Natural killer cell treated with Interleukin-12 subunit alpha and Interleukin-12 subunit beta and Interleukin-15 and Interleukin-18, amount 100 ng/mL, for 72 hours (primary cell): ENCODE measurements at regions not wholly inside any gene's neighbourhood (a gene's known extent, or its start where the extent isn't known, plus 50 kb on each side); places are given as distances from the start of the nearest gene placed in this dataset.
"Not testable (repeated sequence)": the region's sequence is repeated elsewhere in the genome, so short reads cannot be mapped to it uniquely, and the experiment has no call there.

Experiments used
- ATAC-seq, 2 donors: fragments of 150-1000 bp; cut with Tn5 transposase in 1 of 2; sonication (Bioruptor Pico), chemical (Tn5 transposase) in 1 of 2; 2 replicates each; pipeline ENCODE4 v1.10.0; 2021
- DNase-seq: peaks from one replicate; pipeline ENCODE4 v3.0.0; 2022; ENCODE audit warnings: low spot score
- H3K27ac Mint-ChIP-seq, 2 donors: 1 replicate in 1 of 2; 2 replicates in 1 of 2; pipeline ENCODE4 v1.8.0; 2022; ENCODE audit warnings: mixed read lengths in 2 of 2, mild to moderate bottlenecking in 1 of 2, moderate library complexity in 1 of 2
- H3K27me3 Mint-ChIP-seq, 2 donors: 1 replicate in 1 of 2; 2 replicates in 1 of 2; pipeline ENCODE4 v1.8.0; 2022; ENCODE audit warnings: mixed read lengths in 2 of 2
- H3K36me3 Mint-ChIP-seq: one replicate; pipeline ENCODE4 v1.8.0; 2022; ENCODE audit warnings: mixed read lengths
- H3K4me1 Mint-ChIP-seq, 2 donors: 1 replicate in 1 of 2; 2 replicates in 1 of 2; pipeline ENCODE4 v1.8.0; 2022; ENCODE audit warnings: low read depth in 2 of 2, mixed read lengths in 2 of 2, mild to moderate bottlenecking in 1 of 2
- H3K4me3 Mint-ChIP-seq: one replicate; pipeline ENCODE4 v1.8.0; 2022; ENCODE audit warnings: mixed read lengths
- H3K9me3 Mint-ChIP-seq: 2 replicates; pipeline ENCODE4 v1.8.0; 2022; ENCODE audit warnings: mixed read lengths

DNA sequence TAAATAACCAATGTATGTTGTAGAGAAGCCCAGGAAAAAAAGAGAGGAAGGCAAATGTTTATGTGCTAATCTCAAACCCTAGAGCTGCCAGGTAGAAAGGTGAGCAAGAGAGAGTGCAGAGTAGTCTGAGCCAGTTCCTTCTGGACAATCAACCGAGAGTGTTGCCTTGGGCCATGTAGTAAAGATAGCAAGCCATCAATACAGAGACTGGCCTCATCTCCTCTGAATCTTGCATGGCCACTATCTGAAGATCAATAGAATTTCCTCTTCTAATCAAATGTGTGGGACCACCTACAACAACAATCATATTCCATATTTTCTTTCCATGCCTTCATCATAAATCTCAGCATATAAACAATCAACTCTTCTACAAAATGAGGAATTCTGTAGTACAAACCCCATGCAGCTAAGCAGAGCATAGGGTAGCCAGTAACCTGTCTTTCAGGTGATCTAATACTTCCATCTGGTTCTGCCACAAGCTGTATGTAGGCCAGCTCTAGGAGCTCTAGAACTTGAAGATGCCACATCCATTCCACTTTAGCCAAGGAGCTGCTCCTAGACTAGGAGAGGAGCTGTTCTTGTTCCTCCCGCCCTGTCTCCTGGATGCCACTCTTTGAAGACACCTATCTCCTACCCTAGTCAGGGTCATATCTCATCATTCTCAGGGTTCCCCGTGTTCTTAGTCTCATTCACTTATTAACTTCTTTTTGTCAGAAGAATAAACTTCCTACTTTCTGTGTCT is 75.8 kb upstream of the SLC38A4 start:
- peaks cover 5% of the 10 kb centered on the region for H3K36me3 Mint-ChIP-seq
- peaks cover 8% of the 10 kb centered on the region for H3K9me3 Mint-ChIP-seq
- H3K27me3 Mint-ChIP-seq, result peaks cover 18 to 39% of the 10 kb centered on the region in 2 donors
- H3K4me1 Mint-ChIP-seq, result peaks cover 4 to 5% of the 10 kb centered on the region in 2 donors
- ATAC-seq (no peak), DNase-seq (no peak)
- no peak overlapping the region for H3K4me3 Mint-ChIP-seq
- no peak overlapping the region for H3K27ac Mint-ChIP-seq

DNA sequence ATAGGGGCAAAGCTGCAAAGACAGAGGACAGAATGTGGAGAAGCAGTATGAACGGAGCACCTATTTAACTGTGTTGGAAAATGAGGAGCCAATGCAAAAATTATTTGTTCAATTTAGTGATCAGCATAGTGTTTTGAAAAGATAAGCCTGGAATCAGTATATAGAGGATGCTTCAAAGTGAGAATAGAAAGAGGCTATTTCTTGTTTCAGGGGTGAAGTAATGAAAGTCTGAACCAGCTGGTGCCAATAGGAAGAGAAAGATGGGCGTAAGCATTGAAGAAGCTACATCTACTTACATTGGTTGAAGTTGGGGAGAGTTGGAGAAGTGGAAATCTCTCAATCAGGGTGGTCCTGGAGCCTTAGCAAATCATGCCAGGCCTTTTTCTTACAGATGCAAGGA is 77.3 kb upstream of the SLC38A4 start:
- Mint-ChIP-seq H3K36me3 (peaks cover under 1% of the 10 kb centered on the region), H3K9me3 (no peaks in the 10 kb centered on the region), H3K27ac (no peak overlapping the region), H3K27me3 (peaks cover 14 to 39% of the 10 kb centered on the region in 2 donors), H3K4me1 (peaks cover under 1 to 2% of the 10 kb centered on the region in 2 donors), H3K4me3 (no peak overlapping the region)
- DNase-seq (no peak), ATAC-seq (no peak)

DNA sequence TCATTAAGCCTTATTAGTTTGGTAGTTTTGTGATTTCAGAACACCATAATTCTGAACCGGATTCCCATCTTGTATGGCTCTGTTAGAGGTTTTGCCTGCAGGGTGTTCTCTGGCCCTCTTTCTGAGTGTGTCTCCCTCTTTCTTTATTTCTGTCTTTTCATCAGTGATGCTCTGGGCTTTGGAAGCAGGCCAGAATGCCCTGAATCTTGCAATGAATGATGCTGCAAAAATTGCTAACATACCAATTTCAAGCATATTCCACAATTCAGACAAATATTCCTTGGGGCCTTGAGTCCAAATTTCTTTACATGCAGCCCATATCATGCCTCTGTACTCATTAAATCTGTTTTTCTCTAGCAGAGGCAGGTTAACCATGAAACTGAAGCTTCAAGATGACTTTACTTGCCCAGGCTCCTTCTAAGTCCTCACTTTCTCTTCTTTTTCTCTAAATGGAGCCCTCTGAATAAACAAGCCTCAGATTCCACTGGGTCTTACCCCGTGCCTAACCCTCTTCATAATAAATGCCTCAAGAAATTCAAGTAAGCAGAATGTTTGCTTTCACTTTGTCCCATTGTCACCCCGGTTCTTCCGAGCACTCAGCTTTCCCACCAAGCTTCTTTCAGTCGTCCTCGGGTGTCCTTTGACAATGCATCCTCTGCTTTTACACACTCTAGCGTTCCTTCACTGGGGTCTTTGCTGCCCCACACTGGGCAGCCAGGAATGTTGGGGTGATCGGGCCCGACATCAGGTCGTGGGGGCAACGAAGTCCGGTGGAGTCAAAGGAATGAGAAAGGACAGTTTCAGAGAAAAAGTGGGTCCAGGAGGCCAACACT is 78.8 kb upstream of the SLC38A4 start:
- H3K9me3 Mint-ChIP-seq, result no peaks in the 10 kb centered on the region
- no peak for ATAC-seq
- no peak overlapping the region for H3K27ac Mint-ChIP-seq
- DNase-seq, result no peak
- H3K4me1 Mint-ChIP-seq, result no peaks in the 10 kb centered on the region
- peaks cover 13 to 38% of the 10 kb centered on the region in 2 donors for H3K27me3 Mint-ChIP-seq
- no peak overlapping the region for H3K4me3 Mint-ChIP-seq
- H3K36me3 Mint-ChIP-seq, result peaks cover 2% of the 10 kb centered on the region

DNA sequence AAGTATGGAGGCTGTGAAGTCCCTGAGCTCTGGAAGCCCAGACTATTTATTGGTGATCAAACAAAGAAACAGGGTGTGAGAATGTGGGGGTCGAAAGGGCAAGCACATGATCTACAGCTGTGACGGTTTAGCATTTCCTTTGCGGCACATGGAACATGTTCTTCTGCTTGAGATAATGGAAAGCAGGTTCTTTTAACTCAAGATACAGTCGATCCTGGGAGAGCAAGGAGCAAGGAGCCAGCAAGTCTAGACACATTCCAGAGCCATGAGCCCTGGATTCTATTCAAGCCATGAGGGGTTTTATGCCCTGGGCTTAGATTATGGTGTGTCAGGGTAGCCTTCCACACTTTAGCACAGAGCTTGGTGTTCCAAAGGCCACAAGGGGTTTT is 79.4 kb upstream of the SLC38A4 start:
- H3K27ac Mint-ChIP-seq, H3K4me1 Mint-ChIP-seq, H3K4me3 Mint-ChIP-seq, ATAC-seq, H3K9me3 Mint-ChIP-seq, DNase-seq, H3K36me3 Mint-ChIP-seq: not testable (repeated sequence)
- peaks cover 19 to 40% of the 10 kb centered on the region in 2 donors for H3K27me3 Mint-ChIP-seq

DNA sequence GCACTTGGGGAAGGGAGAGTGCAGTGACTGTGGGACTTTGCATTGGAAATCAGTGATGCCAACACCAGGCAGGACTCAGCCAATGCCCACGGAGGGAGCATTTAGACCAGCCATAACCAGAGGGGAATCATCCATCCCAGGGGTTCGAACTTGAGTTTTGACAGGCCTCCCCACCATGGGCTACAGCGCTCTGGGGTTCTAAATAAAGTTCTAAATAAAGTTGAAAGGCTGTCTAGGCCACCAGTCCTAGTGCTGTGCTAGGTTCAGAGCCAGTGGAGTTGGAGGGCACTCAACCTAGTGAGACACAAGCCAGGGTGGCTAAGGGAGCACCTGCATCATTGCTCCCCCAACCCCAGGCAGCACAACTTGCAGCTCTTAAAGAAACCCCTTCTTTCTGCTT is 82.0 kb upstream of the SLC38A4 start:
- DNase-seq (no peak), ATAC-seq (no peak)
- H3K4me3 Mint-ChIP-seq, result no peak overlapping the region
- H3K36me3 Mint-ChIP-seq, result peaks cover 29% of the 10 kb centered on the region
- no peaks in the 10 kb centered on the region for H3K4me1 Mint-ChIP-seq
- H3K27ac Mint-ChIP-seq, result no peak overlapping the region
- H3K27me3 Mint-ChIP-seq, result peaks cover 36 to 48% of the 10 kb centered on the region in 2 donors
- H3K9me3 Mint-ChIP-seq, result peaks cover 6% of the 10 kb centered on the region

DNA sequence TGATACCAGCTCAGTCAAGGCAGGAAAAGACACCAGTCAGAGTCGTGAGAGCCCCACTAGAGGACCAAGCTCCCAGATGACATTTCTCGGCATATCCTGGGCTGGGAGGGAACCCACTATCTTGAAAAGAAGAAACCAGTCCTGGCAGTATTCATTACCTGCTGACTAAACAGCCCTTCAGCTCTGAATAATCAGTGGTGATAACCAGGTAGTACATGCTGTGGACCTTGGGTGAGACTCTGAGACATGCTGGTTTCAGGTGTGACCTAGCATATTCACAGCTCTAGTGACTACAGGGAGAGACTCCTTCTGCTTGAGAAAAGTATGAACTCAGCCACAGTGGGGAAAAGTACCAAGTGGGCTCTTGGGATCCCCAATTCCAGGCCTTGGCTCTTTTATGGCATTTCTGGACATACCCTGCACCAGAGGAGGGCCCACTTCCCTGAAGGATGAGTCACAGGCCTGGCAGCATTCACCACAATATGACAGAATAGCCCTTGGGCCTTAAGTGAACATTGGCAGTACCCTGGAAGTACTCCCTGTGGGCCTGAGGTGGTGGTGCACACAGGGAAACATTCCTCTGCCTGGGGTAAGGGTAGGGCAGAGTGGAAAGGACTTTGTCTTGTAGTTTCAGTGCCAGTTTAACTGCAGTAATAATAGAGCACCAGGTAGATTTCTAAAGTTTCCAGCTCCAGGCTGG is 82.6 kb upstream of the SLC38A4 start:
- Mint-ChIP-seq H3K9me3 (peaks cover 6% of the 10 kb centered on the region), H3K4me1 (no peaks in the 10 kb centered on the region), H3K27ac (no peak overlapping the region), H3K27me3 (peaks cover 32 to 46% of the 10 kb centered on the region in 2 donors), H3K4me3 (no peak overlapping the region), H3K36me3 (peaks cover 29% of the 10 kb centered on the region)
- DNase-seq, result no peak
- no peak for ATAC-seq

DNA sequence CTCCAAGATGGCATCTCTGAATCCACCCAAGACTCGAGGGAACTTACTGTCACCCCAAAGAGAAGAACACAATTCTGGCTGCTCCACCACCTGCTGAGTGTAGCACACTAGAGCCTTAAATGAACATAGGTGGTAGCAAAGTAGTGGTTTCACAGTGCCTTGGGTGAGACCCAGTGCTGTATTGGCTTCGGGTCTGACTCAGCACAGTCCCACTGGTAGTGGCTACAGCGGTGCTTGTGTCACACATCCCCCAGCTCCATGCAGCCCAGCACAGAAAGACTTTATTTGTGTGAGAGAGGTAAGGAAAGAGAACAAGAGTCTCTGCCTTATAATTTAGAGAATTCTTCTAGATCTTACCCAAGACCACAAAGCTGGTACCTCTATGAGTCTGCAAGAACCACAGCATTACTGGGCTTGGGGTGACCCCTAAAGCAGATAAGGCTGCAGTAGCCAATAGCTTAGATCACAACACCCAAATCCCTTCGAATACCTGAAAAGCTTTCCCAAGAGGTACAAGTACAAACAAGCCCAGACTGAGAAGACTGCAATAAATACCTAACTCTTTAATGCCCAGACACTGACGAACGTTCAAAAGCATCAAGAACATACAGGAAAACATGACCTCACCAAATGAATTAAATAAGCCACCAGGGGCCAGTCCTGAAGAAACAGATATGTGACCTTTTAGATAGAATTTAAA is 83.3 kb upstream of the SLC38A4 start:
- H3K4me3 Mint-ChIP-seq, result no peak overlapping the region
- DNase-seq (no peak), ATAC-seq (peak in 1 of 2 donors; percentile 36)
- no peak overlapping the region for H3K27ac Mint-ChIP-seq
- H3K36me3 Mint-ChIP-seq, result peaks cover 29% of the 10 kb centered on the region
- peaks cover 6% of the 10 kb centered on the region for H3K9me3 Mint-ChIP-seq
- H3K4me1 Mint-ChIP-seq, result no peaks in the 10 kb centered on the region
- H3K27me3 Mint-ChIP-seq, result peaks cover 35 to 51% of the 10 kb centered on the region in 2 donors

DNA sequence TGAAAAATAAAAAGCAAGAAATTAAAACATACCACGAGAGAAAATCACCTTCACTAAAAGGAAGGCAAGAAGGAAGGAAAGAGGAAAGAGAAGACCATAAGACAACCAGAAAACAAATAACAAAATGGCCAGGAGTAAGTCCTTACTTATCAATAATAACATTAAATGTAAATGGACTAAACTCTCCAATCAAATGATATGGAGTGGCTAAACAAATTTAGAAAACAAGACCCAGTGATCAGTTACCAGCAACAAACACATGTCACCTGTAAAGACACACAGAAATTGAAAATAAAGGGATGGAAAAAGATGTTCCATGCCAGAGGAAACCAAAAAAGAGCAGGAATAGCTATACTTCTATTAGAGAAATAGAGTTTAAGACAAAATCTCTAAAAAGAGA is 85.0 kb upstream of the SLC38A4 start:
- Mint-ChIP-seq H3K27ac (no peak overlapping the region), H3K36me3 (peaks cover 29% of the 10 kb centered on the region), H3K9me3 (peaks cover 6% of the 10 kb centered on the region), H3K4me1 (no peaks in the 10 kb centered on the region), H3K27me3 (peaks cover 34 to 52% of the 10 kb centered on the region in 2 donors), H3K4me3 (no peak overlapping the region)
- ATAC-seq (no peak), DNase-seq (no peak)

DNA sequence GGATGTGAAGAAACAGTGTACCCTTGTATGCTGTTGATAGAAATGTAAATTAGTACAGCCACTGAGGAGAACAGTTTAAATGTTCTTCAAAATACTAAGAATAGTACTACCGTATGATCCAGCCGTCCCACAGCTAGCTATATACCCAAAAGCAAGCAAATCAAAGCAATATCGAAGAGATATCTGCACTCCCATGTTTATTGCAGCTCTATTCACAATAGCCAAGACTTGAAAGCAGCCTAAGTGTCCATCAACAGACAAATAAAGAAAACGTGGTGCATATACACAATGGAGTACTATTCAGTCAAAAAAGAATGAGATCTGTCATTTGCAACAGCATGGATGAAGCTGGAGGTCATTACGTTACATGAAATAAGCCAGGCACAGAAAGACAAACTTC is 88.5 kb upstream of the SLC38A4 start:
- H3K36me3 Mint-ChIP-seq, result peaks cover 29% of the 10 kb centered on the region
- no peak overlapping the region for H3K4me3 Mint-ChIP-seq
- DNase-seq (no peak), ATAC-seq (no peak)
- no peak overlapping the region for H3K27ac Mint-ChIP-seq
- H3K4me1 Mint-ChIP-seq, result no peaks in the 10 kb centered on the region
- peaks cover 6% of the 10 kb centered on the region for H3K9me3 Mint-ChIP-seq
- peaks cover 39 to 55% of the 10 kb centered on the region in 2 donors for H3K27me3 Mint-ChIP-seq

DNA sequence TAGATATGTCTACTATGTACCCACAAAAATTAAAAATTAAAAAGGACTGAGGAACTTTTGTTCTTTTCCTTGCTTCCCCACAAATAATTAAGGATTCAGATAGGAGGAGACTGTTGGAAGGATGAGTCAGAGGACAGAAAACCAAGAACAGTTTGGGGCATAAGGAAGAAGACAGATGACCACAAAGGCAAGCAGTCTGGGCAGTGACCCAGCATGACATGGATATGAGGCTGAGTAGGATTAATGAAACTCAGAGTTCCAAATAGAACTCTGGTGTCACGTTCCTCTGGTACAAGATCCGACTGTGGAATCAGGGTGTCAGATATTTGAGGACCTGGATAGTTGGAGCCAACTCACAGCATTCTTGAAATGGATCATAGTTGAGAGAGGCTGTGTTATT is 89.3 kb upstream of the SLC38A4 start:
- Mint-ChIP-seq H3K36me3 (peaks cover 22% of the 10 kb centered on the region), H3K4me3 (no peak overlapping the region), H3K27ac (no peak overlapping the region), H3K4me1 (no peaks in the 10 kb centered on the region), H3K27me3 (peaks cover 36 to 53% of the 10 kb centered on the region in 2 donors), H3K9me3 (peaks cover 6% of the 10 kb centered on the region)
- DNase-seq, result no peak
- ATAC-seq, result no peak

DNA sequence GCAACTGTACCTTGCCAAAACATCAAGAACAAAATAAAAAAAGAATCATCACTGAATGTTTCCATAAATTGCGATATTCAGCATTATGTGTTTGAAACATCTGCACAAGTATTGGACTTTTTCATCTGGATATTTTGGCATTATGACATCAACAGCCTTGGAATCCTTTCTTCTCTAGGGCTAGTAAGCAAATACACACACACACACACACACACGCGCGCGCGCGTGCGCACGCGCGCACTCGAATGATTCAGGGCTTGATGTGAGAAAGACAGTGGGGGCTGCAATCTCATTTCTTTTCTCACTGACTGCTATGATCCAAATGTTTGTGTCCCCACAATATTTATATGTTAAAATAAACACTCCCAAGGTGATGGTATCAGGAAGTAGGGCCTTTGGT is 90.0 kb upstream of the SLC38A4 start:
- H3K4me3 Mint-ChIP-seq, result no peak overlapping the region
- ATAC-seq (no peak), DNase-seq (no peak)
- H3K4me1 Mint-ChIP-seq, result no peaks in the 10 kb centered on the region
- H3K9me3 Mint-ChIP-seq, result peaks cover 2% of the 10 kb centered on the region
- H3K27ac Mint-ChIP-seq, result no peak overlapping the region
- H3K36me3 Mint-ChIP-seq, result peaks cover 16% of the 10 kb centered on the region
- H3K27me3 Mint-ChIP-seq, result peaks cover 32 to 47% of the 10 kb centered on the region in 2 donors

DNA sequence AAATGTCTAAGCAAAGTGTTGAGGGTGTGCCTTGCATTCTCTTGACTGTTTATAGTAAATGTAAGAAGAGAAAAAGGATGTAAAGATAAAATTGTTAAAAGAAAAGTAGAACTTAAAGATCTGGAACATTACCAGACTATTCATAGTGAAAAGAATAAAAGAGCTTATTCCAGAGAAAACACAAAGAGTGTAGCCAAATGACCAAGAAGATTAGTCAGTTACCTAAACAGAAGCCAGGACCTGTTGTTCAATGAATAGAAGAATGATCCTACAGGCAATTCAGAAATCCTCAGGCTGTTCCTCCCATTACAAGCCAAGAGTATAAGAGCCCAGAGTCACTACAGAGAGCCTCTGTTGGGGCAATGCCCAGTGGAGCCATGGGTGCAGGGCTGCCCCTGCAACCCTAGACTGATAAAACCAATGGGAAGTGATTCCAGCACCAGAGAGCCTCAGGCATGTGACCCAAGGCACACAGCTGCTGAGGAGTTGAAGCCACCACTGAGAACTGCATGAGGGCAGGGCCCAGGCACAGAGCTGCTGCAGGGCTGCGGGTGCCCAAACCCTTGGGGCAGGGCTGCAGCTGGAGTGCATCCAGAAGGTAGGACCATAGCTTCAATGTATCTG is 91.1 kb upstream of the SLC38A4 start:
- H3K27me3 Mint-ChIP-seq, result peaks cover 24 to 36% of the 10 kb centered on the region in 2 donors

DNA sequence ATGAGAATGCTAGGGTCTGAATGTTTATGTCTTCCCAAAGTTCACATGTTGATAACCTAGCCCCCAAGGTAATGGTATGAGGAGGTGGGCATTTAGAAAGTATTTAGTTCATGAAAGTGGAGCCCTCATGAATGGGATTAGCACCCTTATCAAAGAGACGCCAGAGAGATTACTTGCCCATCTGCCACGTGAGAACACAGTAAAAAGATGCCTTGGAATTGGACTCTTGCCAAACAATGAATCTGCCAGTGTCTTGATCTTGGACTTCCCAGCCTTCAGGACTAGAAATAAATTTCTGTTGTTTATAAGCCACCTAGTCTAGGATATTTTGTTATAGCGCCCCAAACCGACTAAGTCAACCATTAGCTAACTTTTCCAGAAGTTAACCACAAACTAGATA is 92.0 kb upstream of the SLC38A4 start:
- Mint-ChIP-seq H3K9me3 (no peaks in the 10 kb centered on the region), H3K4me1 (no peaks in the 10 kb centered on the region), H3K27ac (no peak overlapping the region), H3K27me3 (peaks cover 17 to 27% of the 10 kb centered on the region in 2 donors), H3K36me3 (no peaks in the 10 kb centered on the region), H3K4me3 (no peak overlapping the region)
- no peak for ATAC-seq
- DNase-seq, result no peak

More for the DNA sequence above, 91.1 kb upstream of the SLC38A4 start:
- DNase-seq, result no peak
- no peak for ATAC-seq
- H3K27ac Mint-ChIP-seq, result no peak overlapping the region
- H3K4me1 Mint-ChIP-seq, result no peaks in the 10 kb centered on the region
- no peak overlapping the region for H3K4me3 Mint-ChIP-seq
- H3K36me3 Mint-ChIP-seq, result peaks cover 8% of the 10 kb centered on the region
- H3K9me3 Mint-ChIP-seq, result no peaks in the 10 kb centered on the region
